NT2/D1 (cell line): ENCODE measurements at regions not wholly inside any gene's neighbourhood (a gene's known extent, or its start where the extent isn't known, plus 50 kb on each side); places are given as distances from the start of the nearest gene placed in this dataset.

Source experiments
- YY1 ChIP-seq: IDR thresholded peaks from 2 replicates; pipeline ENCODE4 v1.6.1; 2011; ENCODE audit not compliant: insufficient read length, insufficient read depth
- ZNF274 ChIP-seq: IDR thresholded peaks from 2 replicates; pipeline ENCODE4 v1.6.1; 2011; ENCODE audit warnings: mild to moderate bottlenecking, low read depth, low read length

- TF ChIP-seq ZNF274 (no peak), YY1 (no peak)
Observed at GRCh38 chr17:6327007-6327406, 107.9 kb downstream of the AIPL1 start.
